Stimulated activated CD8-positive, alpha-beta memory T cell treated with anti-CD3 and anti-CD28 coated beads, Interleukin-12 subunit alpha, Interleukin-12 subunit beta, amount 100 ng/mL, for 24 hours (primary cell): ENCODE measurements at regions not wholly inside any gene's neighbourhood (a gene's known extent, or its start where the extent isn't known, plus 50 kb on each side); places are given as distances from the start of the nearest gene placed in this dataset.

Experiments used
- DNase-seq: peaks from one replicate; pipeline ENCODE4 v3.0.0-alpha.2; 2020; ENCODE audit errors: extremely low read depth

GRCh38 chr14:71597955-71598660, 334.1 kb upstream of the RGS6 start:
- no peak for DNase-seq

DNA sequence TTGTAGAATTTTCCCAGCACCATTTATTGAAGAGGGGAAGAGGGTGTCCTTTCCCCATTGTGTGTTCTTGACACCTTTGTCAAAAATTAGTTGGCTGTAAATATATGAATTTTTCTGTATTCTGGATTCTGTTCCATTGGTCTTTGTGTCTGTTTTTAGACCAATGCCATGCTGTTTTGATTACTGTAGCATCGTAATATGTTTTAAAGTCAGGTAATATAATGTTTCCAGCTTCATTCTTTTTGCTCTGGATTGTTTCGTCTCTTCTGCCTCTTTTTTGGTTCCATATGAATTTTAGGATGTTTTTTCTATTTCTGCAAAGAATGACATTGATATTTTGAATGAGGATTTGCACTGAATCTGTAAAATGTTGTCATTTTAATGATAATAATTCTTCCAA, 331.9 kb upstream of the RGS6 start:
- DNase-seq, result no peak

DNA sequence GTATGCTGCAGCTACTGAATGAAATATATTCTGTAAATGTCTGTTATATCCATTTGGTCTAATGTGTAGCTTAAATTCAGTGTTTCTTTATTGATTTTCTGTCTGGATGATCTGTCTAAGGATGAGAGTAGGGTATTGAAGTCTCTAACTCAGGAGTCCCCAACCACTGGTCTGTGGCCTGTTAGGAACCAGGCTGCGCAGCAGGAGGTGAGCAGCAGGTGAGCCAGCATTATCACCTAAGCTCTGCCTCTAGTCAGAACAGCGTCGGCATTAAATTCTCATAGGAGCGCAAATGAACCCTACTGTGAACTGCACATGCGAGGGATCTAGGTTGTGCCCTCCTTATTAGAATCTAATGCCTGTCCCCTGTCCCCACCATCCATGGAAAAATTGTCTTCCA, 329.7 kb upstream of the RGS6 start:
- no peak for DNase-seq

DNA sequence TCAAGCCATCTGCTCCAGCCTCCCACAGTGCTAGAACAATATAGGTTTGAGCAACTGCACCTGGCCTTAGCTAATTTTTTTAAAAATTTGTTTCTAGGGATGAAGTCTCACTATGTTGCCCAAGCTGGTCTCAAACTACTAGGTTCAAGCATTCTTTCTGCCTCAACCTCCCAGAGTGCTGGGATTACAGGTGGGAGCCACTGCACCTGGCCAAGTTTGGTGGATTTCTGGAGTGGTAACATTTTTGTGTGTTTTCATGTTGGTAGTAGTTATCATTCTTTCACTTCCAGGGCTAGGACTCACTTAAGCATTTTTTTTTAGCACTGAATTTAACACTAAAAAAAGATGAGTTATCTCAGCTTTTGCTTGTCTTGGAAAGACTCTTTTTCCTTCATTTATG, 328.0 kb upstream of the RGS6 start:
- DNase-seq, result no peak

DNA sequence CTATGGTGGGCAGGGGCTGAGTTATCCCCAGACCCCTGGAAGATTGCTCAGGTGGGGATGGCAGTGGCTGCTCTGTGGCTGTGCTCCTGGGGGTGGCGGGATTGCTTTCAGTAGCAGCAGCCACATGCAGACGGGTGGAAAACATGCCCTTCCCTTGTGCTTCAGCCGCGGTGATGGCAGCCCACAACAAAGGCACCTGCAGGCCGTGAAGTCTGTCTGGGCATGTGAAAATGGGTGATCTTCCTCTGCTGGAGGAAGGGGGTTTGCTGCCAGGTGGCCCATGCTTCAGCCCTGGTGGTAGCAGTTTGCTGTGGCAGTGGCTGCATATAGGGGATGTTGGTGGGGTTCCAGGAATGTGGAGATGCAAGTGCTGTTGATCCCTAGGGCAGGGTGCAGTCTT, 326.2 kb upstream of the RGS6 start:
- no peak for DNase-seq

DNA sequence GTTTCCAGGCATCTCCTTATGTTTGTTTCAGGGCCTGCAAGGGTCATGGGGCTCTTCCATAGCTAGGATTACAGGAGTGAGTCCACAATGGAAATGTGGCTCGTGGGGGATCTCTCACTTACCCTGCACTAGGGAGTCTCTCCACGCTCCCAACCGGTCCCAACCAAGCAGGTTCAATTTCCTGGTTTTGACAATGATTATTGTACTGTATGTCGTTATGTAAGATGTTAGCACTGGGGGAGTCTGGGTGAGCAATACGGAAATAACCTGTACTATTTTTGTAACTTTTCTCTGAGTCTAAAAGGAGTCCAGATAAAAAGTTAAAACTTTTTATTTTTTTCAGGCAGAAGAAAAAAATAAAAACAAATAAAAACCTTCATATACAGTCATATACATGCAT, 325.7 kb upstream of the RGS6 start:
- no peak for DNase-seq

DNA sequence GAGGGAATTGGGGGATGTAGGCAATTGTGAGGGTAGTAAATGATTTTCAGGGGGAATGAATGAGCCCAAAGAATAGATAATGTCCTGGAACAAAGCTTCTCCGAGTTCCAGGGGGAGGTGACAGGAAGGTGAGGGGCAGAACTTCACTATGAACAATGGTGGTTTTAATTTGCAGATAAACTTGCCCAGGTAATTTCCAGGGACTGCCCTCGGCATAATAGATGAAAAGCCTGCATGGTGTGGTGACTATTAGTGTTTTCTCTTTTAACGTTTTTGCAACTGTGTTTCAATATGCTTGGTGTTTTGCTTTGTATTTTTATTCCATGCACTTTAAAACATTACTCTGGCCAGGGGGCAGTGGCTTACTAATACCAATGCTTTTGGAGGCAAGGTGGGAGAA, 325.2 kb upstream of the RGS6 start:
- no peak for DNase-seq

DNA sequence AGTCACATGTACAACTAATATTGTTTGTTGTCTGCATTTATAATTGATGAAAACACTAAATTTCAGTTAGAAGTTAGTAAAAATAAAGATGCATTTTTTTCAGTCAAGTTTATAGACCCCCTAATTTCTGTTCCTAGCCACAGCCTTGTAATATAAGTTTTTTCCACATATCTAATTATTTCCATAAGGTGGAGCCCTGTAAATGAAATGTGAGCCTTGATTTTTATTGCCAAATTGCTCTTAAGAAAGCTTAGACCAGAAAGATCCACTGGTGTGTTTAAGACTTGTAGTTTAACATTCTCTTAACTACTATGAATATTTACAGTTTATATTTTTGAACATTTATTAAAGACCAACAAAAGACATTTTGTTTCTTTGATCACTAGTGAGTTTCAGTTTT, 322.1 kb upstream of the RGS6 start:
- DNase-seq, result no peak

- DNase-seq, result no peak
These were observed 321.4 kb upstream of the RGS6 start for GRCh38 chr14:71610797-71611196.

DNA sequence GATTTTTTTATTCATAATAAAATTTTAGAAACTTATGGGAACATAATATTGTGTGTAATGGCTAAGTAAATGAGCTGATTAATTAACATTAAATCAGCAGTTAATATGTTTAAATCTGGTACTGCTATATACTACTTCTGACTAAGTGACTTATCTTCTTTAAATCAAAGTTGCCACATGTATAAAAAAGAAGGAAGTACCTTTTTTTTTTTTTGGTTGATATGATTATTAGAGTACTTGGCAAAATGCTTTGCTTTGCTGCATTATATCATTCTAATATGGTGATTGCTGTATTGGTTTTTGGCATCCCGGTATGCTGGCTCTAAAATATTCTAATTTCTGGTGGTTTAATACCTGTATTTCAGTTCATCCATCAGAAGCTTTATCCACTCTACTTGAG, 319.1 kb upstream of the RGS6 start:
- DNase-seq, result no peak

DNA sequence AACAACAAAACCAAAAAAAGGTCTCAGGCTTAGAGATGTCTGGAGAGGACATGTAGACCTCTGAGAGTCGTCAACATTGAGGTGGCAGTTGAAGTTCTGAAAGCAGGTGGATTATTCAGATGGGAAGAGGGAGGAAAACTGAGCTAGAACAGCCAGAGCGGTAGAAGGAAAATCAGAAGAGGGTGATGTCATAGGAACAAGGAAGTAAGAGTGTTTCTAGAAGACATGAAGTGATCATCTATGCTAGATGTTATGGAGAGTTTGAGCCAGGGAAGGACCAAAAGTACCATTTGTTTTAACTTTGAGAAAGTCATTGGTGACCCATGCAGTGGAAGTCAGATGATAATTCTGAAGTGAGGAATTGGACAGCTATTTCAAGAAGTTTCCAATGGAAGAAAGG, 316.2 kb upstream of the RGS6 start:
- DNase-seq, result no peak

GRCh38 chr14:71618047-71618446, 314.2 kb upstream of the RGS6 start:
- no peak for DNase-seq

DNA sequence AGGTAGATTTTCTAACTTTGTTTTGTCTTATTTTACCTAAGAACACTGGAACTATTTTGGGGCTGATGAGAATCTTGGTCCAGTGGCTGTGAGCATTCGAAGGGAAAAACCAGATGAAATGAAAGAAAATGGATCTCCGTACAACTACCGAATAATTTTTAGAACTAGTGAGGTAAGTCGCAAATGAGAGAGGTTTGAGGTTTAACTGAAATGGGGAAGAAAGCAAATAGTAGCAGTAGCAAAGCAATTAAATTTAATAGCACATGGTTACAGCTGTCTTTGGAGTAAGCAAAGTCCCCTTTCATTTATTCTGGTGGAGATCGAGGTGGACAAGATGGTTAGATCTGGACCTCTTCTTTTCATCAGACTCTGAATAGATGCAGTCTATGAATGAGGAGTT, 313.5 kb upstream of the RGS6 start:
- no peak for DNase-seq

DNA sequence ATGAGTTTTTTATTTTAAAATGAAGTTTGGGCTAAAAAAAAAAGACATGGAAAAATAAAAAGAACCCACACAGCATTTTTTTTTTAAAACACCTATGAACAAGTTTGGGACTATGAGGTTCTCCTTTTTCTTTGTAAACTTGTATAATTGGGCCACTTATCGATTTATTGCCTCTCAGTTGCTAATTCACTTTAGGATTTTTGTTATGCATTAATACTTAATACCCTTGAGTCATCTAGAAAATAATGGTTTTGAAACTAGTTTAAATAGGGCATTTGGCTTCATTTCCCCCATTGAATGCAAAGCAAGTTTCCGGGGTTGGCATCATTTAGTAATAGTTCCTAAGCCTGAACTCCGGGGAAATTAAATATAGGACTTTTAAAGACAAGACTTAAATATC, 312.8 kb upstream of the RGS6 start:
- DNase-seq, result no peak

- no peak for DNase-seq
These were observed 311.8 kb upstream of the RGS6 start for GRCh38 chr14:71620401-71620800.

- DNase-seq, result no peak
These were observed 311.0 kb upstream of the RGS6 start for GRCh38 chr14:71621276-71621675.

DNA sequence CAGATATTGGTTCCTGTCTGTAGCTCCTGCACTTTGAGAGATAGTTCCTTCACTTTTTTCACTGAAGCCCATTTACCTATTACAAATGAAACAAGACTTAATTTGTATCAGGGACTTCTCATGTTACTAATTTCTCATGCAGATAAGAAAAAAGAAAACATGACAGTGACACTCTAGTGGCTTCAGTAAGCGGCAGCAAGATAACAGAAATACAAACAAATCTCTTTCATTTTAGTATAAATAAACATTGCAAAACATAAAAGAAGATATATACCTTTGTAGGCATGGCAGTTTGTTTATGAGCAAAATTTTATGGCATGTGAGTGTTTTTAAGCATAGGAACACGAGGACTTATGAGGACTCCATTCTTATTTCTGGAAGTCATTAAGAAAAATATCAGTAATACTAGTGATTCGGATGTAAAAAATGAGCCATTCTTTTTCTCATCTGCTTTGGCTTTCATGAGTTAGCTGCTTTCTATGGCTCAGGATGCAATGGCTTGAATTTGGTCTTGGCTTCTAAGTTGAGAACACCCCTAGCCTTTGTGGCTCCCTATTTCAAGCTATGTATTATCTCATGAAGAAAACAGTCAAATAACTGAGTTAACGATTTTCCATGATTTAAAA, 310.1 kb upstream of the RGS6 start:
- no peak for DNase-seq

GRCh38 chr14:71623939-71624338, 308.3 kb upstream of the RGS6 start:
- DNase-seq, result no peak

GRCh38 chr14:71625175-71625574, 307.1 kb upstream of the RGS6 start:
- no peak for DNase-seq

GRCh38 chr14:71625891-71626701, 306.1 kb upstream of the RGS6 start:
- no peak for DNase-seq

GRCh38 chr14:71628433-71628832, 303.8 kb upstream of the RGS6 start:
- DNase-seq, result no peak

DNA sequence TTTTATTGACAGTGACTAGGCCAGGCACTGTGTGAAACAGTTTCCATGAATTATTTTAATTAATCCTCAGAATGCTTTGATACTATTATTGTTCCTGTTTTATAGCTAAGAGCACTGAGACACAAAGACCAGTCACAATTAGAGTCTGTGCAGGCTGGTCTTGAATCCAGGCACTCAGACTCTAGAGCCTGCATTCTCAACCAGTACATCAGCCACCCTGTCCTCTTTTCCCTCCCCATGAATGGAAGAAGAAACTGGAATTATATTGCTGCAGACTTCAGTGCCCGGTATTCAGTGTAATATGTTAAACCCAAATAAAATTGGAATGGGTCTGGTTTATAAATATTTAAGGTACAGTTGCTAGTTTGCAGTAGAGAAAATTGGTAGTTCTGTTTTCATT, 303.0 kb upstream of the RGS6 start:
- no peak for DNase-seq
